ENCODE measurements at regions not wholly inside any gene's neighbourhood (a gene's known extent, or its start where the extent isn't known, plus 50 kb on each side); places are given as distances from the start of the nearest gene placed in this dataset.

GRCh38 chr4:100679926-100680325 lies 162.1 kb upstream of the EMCN start:
- no peaks in the 10 kb centered on the region for H3K9me3 ChIP-seq (ENCODE audit: control insufficient read depth in 1 of 2, insufficient read depth in 1 of 2, low read depth in 1 of 2, low read length in 2 of 2)
- intact Hi-C loops (cut with micrococcal nuclease): no loop called here
- ATAC-seq (no peak), DNase-seq (ENCODE audit: low read depth, low spot score) (no peak)
- BruUV-seq (replicated peaks): no TSS peak
- no peaks in the 10 kb centered on the region for H3K27me3 ChIP-seq (ENCODE audit: insufficient read depth, low read length)
- ChIA-PET RAD21 (ENCODE audit: low non-redundant PET in 1 of 2, low total read pairs in 2 of 2, uncharacterized antibody in 2 of 2, unreplicated experiment in 2 of 2) (no interaction called here), POLR2A (no interaction called here), CTCF (no interaction called here)
- no peak overlapping the region for H3K9ac ChIP-seq (ENCODE audit: low read length)
- H3K4me1 ChIP-seq (ENCODE audit: control insufficient read depth in 1 of 2, insufficient read depth in 2 of 2, low read length in 2 of 2): no peaks in the 10 kb centered on the region
- no peak overlapping the region for H3K4me2 ChIP-seq (ENCODE audit: low read length)
- no peak overlapping the region for H3K27ac ChIP-seq (ENCODE audit: low read depth, low read length)
- no peak overlapping the region for H3K4me3 ChIP-seq (replicated peaks in 1 of 2; ENCODE audit: low read depth in 1 of 2, low read length in 2 of 2)
- no peaks in the 10 kb centered on the region for H3K36me3 ChIP-seq (ENCODE audit: control insufficient read depth in 1 of 2, insufficient read depth in 2 of 2, low read length in 2 of 2)
- no peaks in the 10 kb centered on the region for H3K9me2 ChIP-seq (ENCODE audit: insufficient read depth)
- H3K79me2 ChIP-seq (ENCODE audit: insufficient read depth, low read length): no peaks in the 10 kb centered on the region
- H2AFZ ChIP-seq (ENCODE audit: low read depth, low read length, poor library complexity, severe bottlenecking): no peak overlapping the region
- no peak for TF ChIP-seq RAD21 (IDR thresholded peaks at IDR 0.05; ENCODE audit: low read depth)
- TF ChIP-seq CBX3 (IDR thresholded peaks at IDR 0.05; ENCODE audit: low read depth): no peak
- TF ChIP-seq JUND (IDR thresholded peaks at IDR 0.05): no peak
- no peak for TF ChIP-seq ZFX (IDR thresholded peaks at IDR 0.05)
- no peak for TF ChIP-seq EZH2 (IDR thresholded peaks at IDR 0.05)
- TF ChIP-seq FOSL1 (IDR thresholded peaks at IDR 0.05; ENCODE audit: low read depth): no peak
- no peak for TF ChIP-seq CEBPB (IDR thresholded peaks at IDR 0.05; ENCODE audit: low read depth)
- TF ChIP-seq ELF1 (IDR thresholded peaks at IDR 0.05; ENCODE audit: borderline replicate concordance, low read depth): no peak
- TF ChIP-seq REST (IDR thresholded peaks at IDR 0.05; ENCODE audit: low read depth): no peak
- no peak for TF ChIP-seq ZNF274 (IDR thresholded peaks at IDR 0.05; ENCODE audit: low read depth, low read length)
- no peak for TF ChIP-seq EZH2phosphoT487 (IDR thresholded peaks at IDR 0.05; ENCODE audit: borderline replicate concordance)
- no peak for TF ChIP-seq YY1 (IDR thresholded peaks at IDR 0.05; ENCODE audit: extremely low read depth, insufficient replicate concordance, low read depth, low read length)
- no peak for TF ChIP-seq POLR2AphosphoS5 (IDR thresholded peaks at IDR 0.05; ENCODE audit: low read depth, low read length)
- no peak for TF ChIP-seq CTCF (IDR thresholded peaks at IDR 0.05 in 2 of 3, conservative IDR thresholded peaks at IDR 0.05 in 1 of 3; ENCODE audit: borderline replicate concordance in 1 of 3, insufficient read depth in 1 of 3, low read depth in 2 of 3, low read length in 2 of 3)
- TF ChIP-seq SP1 (IDR thresholded peaks at IDR 0.05; ENCODE audit: low read depth): no peak
- no peak for TF ChIP-seq SRF (IDR thresholded peaks at IDR 0.05; ENCODE audit: low read depth)
- TF ChIP-seq TCF7L2 (IDR thresholded peaks at IDR 0.05; ENCODE audit: borderline replicate concordance, extremely low read depth, insufficient read depth, insufficient read length): no peak
- TF ChIP-seq MAX (IDR thresholded peaks at IDR 0.05): no peak
- no peaks in the 10 kb centered on the region for H4K20me1 ChIP-seq (ENCODE audit: insufficient read depth)
